ENCODE measurements at regions not wholly inside any gene's neighbourhood (a gene's known extent, or its start where the extent isn't known, plus 50 kb on each side); places are given as distances from the start of the nearest gene placed in this dataset.

DNA sequence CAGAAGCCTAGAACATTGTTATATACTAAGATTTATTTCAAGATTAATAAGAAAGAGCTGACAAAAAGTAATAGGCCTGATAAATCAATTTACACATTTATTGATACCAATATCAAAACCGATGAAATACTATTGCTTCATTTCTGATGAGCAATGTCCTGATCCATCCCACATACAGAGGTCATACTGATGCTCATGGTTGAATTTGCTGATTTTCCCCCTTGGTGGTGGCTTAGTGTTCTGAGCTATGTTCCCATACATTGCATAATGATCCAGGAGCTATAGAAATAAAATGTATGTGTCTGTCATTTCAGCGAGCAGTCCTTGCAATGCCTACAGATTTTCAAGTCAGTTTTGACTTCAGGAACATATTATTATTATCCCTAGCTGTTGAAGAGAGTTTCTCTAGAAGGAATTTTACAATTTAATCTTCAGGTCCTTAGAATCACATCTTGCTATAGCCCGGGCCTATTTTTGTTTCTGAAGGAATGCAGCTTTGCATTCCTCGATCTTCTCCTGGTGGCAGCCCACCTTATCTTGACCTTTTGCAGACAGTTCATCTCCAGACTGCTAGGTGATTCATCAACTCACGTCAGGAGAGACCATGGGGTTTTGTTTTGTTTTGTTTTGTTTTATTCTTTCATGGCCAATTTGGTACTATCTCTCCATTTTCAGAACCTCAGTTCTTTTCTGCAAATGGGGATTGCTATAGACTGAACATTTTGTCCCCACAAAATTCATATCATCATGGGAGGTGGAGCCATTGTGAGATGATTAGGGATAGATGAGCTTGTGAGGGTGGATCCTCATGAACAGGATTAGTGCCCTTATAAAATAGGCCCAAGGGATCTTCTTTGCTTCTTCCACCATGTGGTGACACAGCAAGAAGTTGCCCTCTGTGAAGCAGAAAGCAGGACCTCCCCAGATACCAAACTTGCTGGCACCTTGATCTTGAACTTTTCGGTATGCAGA lies 465.6 kb upstream of the IGFBP3 start:
- Mint-ChIP-seq H3K27ac (ENCODE audit: unreplicated experiment) (peak overlapping the region; percentile 65), H3K4me3 (ENCODE audit: low read depth, unreplicated experiment) (no peak overlapping the region), H3K36me3 (ENCODE audit: insufficient read depth, unreplicated experiment) (no peaks in the 10 kb centered on the region), H3K9me3 (ENCODE audit: low read depth, unreplicated experiment) (peaks cover 14% of the 10 kb centered on the region), H3K4me1 (ENCODE audit: low read depth, unreplicated experiment) (peaks cover 28% of the 10 kb centered on the region), H3K27me3 (ENCODE audit: unreplicated experiment) (no peaks in the 10 kb centered on the region)
- intact Hi-C loops (cut with micrococcal nuclease; ENCODE audit: unreplicated experiment), result loop anchor here (5.0 to 10.0 kb wide), 4 partner anchors 101 to 308 kb away; no protein-coding TSS in a partner anchor
- TF ChIP-seq, protein P1, sequence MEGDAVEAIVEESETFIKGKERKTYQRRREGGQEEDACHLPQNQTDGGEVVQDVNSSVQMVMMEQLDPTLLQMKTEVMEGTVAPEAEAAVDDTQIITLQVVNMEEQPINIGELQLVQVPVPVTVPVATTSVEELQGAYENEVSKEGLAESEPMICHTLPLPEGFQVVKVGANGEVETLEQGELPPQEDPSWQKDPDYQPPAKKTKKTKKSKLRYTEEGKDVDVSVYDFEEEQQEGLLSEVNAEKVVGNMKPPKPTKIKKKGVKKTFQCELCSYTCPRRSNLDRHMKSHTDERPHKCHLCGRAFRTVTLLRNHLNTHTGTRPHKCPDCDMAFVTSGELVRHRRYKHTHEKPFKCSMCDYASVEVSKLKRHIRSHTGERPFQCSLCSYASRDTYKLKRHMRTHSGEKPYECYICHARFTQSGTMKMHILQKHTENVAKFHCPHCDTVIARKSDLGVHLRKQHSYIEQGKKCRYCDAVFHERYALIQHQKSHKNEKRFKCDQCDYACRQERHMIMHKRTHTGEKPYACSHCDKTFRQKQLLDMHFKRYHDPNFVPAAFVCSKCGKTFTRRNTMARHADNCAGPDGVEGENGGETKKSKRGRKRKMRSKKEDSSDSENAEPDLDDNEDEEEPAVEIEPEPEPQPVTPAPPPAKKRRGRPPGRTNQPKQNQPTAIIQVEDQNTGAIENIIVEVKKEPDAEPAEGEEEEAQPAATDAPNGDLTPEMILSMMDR (IDR thresholded peaks at IDR 0.05; ENCODE audit: unreplicated experiment), result no peak
- CTCF ChIA-PET, result no interaction called here
- BruUV-seq (replicated peaks), result no TSS peak
- DNase-seq, result no peak

DNA sequence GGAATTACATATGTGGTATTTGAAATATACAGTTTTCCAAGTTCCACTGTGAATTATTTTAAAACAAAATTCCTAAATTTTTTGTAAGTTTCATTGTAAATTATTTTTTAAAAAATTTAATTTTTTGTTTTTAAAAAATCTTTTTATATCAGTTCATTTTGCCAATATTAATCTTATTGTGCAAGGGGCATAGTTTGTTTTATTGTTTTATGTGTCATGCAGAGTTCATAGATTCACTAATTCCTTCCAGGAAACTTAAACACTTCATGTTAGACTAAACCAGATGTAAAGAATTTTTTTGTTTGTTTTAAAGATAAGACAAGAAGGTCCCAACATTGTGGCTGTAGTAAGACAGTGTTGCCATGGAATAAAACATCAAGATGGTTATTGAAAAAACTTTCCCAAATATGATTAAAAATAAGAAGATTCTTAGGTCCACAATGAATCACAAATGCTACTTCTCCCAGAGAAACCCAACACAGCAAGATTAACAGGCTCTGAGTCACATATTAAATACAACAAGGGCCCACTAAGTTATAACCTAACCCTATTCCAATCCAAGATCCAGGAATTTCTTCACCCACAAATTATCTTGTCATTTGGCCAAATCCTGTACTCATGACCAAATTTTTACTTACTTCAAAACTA lies 464.7 kb upstream of the IGFBP3 start:
- TF ChIP-seq, protein P1 (IDR thresholded peaks at IDR 0.05; ENCODE audit: unreplicated experiment), result no peak
- DNase-seq, result no peak
- Mint-ChIP-seq H3K9me3 (ENCODE audit: low read depth, unreplicated experiment) (peaks cover 14% of the 10 kb centered on the region), H3K4me3 (ENCODE audit: low read depth, unreplicated experiment) (no peak overlapping the region), H3K36me3 (ENCODE audit: insufficient read depth, unreplicated experiment) (no peaks in the 10 kb centered on the region), H3K4me1 (ENCODE audit: low read depth, unreplicated experiment) (peaks cover 28% of the 10 kb centered on the region), H3K27ac (ENCODE audit: unreplicated experiment) (peak overlapping the region; percentile 65), H3K27me3 (ENCODE audit: unreplicated experiment) (no peaks in the 10 kb centered on the region)
- CTCF ChIA-PET, result no interaction called here
- no TSS peak for BruUV-seq (replicated peaks)
- intact Hi-C loops (cut with micrococcal nuclease; ENCODE audit: unreplicated experiment), result loop anchor here (5.0 to 10.0 kb wide), 4 partner anchors 102 to 309 kb away; no protein-coding TSS in a partner anchor

DNA sequence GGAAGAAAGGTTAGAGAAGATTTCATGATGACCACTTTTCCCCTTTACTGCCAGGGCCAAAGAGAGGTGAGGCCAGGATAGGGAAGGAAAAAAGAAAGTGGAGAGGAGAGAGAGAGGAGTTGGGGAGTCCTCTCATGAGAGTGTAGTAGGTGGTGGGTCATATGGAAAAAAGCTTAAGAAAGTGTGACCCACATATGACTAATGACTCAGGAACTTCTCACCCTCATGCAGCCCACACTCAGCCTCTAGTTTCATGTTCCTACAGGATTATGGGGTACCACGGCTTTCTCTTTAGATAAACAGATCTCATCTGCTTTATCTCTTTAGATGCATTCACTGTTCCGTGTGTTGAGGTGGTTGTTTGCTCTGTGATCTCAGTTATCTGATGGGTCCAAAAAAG lies 462.5 kb upstream of the IGFBP3 start:
- H3K9me3 Mint-ChIP-seq (ENCODE audit: low read depth, unreplicated experiment), result peaks cover 10% of the 10 kb centered on the region
- no peaks in the 10 kb centered on the region for H3K36me3 Mint-ChIP-seq (ENCODE audit: insufficient read depth, unreplicated experiment)
- H3K27me3 Mint-ChIP-seq (ENCODE audit: unreplicated experiment), result no peaks in the 10 kb centered on the region
- TF ChIP-seq, protein P1 (IDR thresholded peaks at IDR 0.05; ENCODE audit: unreplicated experiment), result no peak
- CTCF ChIA-PET, result no interaction called here
- intact Hi-C loops (cut with micrococcal nuclease; ENCODE audit: unreplicated experiment), result loop anchor here (10.0 kb wide), 2 partner anchors 181 to 311 kb away; no protein-coding TSS in a partner anchor
- no peak overlapping the region for H3K4me3 Mint-ChIP-seq (ENCODE audit: low read depth, unreplicated experiment)
- H3K4me1 Mint-ChIP-seq (ENCODE audit: low read depth, unreplicated experiment), result peaks cover 28% of the 10 kb centered on the region
- BruUV-seq (replicated peaks), result no TSS peak
- no peak overlapping the region for H3K27ac Mint-ChIP-seq (ENCODE audit: unreplicated experiment)
- DNase-seq, result no peak

DNA sequence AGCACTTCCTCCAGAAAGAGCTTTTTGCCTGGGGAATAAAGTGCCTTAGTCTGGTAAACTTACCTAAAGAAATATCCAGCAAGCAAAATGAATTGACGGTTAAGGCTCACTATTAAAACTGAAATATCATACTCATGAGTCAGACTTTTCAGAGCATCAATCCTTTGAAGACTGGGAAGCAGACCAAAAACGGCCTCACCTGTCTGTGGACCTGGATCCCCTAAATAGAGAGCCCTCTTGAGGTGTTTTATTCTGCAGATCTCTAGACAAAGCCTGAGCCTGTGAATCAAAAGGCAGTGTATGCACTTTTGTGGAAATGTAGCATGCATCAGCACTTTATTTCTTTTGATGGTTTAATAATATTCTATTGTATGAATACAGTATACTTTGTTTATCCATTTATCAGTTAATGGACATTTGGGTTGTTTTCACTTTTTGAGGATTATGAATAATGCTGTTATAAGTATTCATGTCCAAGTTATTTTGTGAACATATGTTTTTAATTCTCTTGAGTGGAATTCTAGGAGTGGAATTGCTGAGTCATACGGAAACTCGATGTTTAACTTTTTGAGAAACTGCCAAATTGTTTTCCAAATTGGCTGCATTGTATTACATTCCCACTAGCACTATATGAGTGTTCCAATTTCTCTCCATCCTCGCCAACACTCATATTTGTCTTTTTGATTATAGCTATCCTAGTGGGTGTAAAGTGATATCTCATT lies 449.0 kb upstream of the IGFBP3 start:
- intact Hi-C loops (cut with micrococcal nuclease; ENCODE audit: unreplicated experiment), result loop anchor here (5.0 to 10.0 kb wide), 2 partner anchors 282 to 565 kb away; no protein-coding TSS in a partner anchor
- BruUV-seq (replicated peaks), result no TSS peak
- Mint-ChIP-seq H3K4me3 (ENCODE audit: low read depth, unreplicated experiment) (no peak overlapping the region), H3K9me3 (ENCODE audit: low read depth, unreplicated experiment) (peaks cover 5% of the 10 kb centered on the region), H3K36me3 (ENCODE audit: insufficient read depth, unreplicated experiment) (peaks cover 4% of the 10 kb centered on the region), H3K4me1 (ENCODE audit: low read depth, unreplicated experiment) (no peaks in the 10 kb centered on the region), H3K27me3 (ENCODE audit: unreplicated experiment) (no peaks in the 10 kb centered on the region), H3K27ac (ENCODE audit: unreplicated experiment) (no peak overlapping the region)
- CTCF ChIA-PET, result no interaction called here
- TF ChIP-seq, protein P1 (IDR thresholded peaks at IDR 0.05; ENCODE audit: unreplicated experiment), result no peak
- DNase-seq, result no peak

All from Calu3 (cell line).